AG20443 (cell line): ENCODE measurements at regions not wholly inside any gene's neighbourhood (a gene's known extent, or its start where the extent isn't known, plus 50 kb on each side); places are given as distances from the start of the nearest gene placed in this dataset.
"Not testable (repeated sequence)": the region's sequence is repeated elsewhere in the genome, so short reads cannot be mapped to it uniquely, and the experiment has no call there.

Experiments used
- DNase-seq: peaks from one replicate; pipeline ENCODE4 v3.0.0; 2012; ENCODE audit warnings: low spot score, mixed read lengths

GRCh38 chr13:90454002-90454636 is 893.4 kb upstream of the MIR17HG start:
- DNase-seq = no peak

- no peak for DNase-seq
These were observed 892.4 kb upstream of the MIR17HG start for GRCh38 chr13:90455067-90455466.

- no peak for DNase-seq
These were observed 891.7 kb upstream of the MIR17HG start for GRCh38 chr13:90455823-90456222.

- no peak for DNase-seq
These were observed 886.1 kb upstream of the MIR17HG start for GRCh38 chr13:90461398-90461797.

GRCh38 chr13:90477216-90477615 is 870.3 kb upstream of the MIR17HG start:
- no peak for DNase-seq

GRCh38 chr13:90483906-90484305 is 863.6 kb upstream of the MIR17HG start:
- DNase-seq = no peak

GRCh38 chr13:90485436-90485835 is 862.1 kb upstream of the MIR17HG start:
- peak; percentile 61 for DNase-seq

- DNase-seq = no peak
These were observed 854.6 kb upstream of the MIR17HG start for GRCh38 chr13:90492872-90493271.

GRCh38 chr13:90493667-90494066 is 853.8 kb upstream of the MIR17HG start:
- no peak for DNase-seq

GRCh38 chr13:90494849-90495248 is 852.6 kb upstream of the MIR17HG start:
- not testable (repeated sequence) for DNase-seq

GRCh38 chr13:90498096-90498495 is 849.4 kb upstream of the MIR17HG start:
- no peak for DNase-seq

- DNase-seq = no peak
These were observed 848.7 kb upstream of the MIR17HG start for GRCh38 chr13:90498816-90499215.

GRCh38 chr13:90500569-90500968 is 846.9 kb upstream of the MIR17HG start:
- DNase-seq = no peak

GRCh38 chr13:90502153-90502552 is 845.3 kb upstream of the MIR17HG start:
- DNase-seq = no peak

- DNase-seq = no peak
These were observed 844.7 kb upstream of the MIR17HG start for GRCh38 chr13:90502762-90503161.

- no peak for DNase-seq
These were observed 837.2 kb upstream of the MIR17HG start for GRCh38 chr13:90510319-90510718.

- DNase-seq = no peak
These were observed 835.6 kb upstream of the MIR17HG start for GRCh38 chr13:90511903-90512302.

- not testable (repeated sequence) for DNase-seq
These were observed 832.8 kb upstream of the MIR17HG start for GRCh38 chr13:90514712-90515111.

- no peak for DNase-seq
These were observed 829.1 kb upstream of the MIR17HG start for GRCh38 chr13:90518417-90518816.

- DNase-seq = no peak
These were observed 828.3 kb upstream of the MIR17HG start for GRCh38 chr13:90519157-90519556.

GRCh38 chr13:90526711-90527110 is 820.8 kb upstream of the MIR17HG start:
- DNase-seq = no peak

- no peak for DNase-seq
These were observed 815.7 kb upstream of the MIR17HG start for GRCh38 chr13:90531744-90532143.

GRCh38 chr13:90532861-90533492 is 814.5 kb upstream of the MIR17HG start:
- DNase-seq = no peak

GRCh38 chr13:90533866-90534265 is 813.6 kb upstream of the MIR17HG start:
- DNase-seq = no peak
